Heart left ventricle (tissue), 13 donors: ENCODE measurements at regions not wholly inside any gene's neighbourhood (a gene's known extent, or its start where the extent isn't known, plus 50 kb on each side); places are given as distances from the start of the nearest gene placed in this dataset.

Experiments
- POLR2A ChIP-seq, 2 donors: fragments of 450-650 bp; IDR thresholded peaks; one replicate each; pipeline ENCODE4 v1.6.1; 2017; ENCODE audit warnings: antibody characterized with exemption in 2 of 2, mild to moderate bottlenecking in 2 of 2, moderate library complexity in 2 of 2
- TF ChIP-seq, protein P1 (sequence below), 12 donors: fragments of 200-600 bp; sonication (generic) in 4 of 12; IDR thresholded peaks; one replicate each; pipeline versions ENCODE4 v1.5.0 to v1.8.0; 2018 to 2022; ENCODE audit warnings: antibody characterized with exemption in 12 of 12, mild to moderate bottlenecking in 5 of 12
- donor health status: ischemic (EF 13 %, LVEDD 7.1; RV severe dilation, severe dysfunction).
- donor health status: DM: no; HTN: yes; CAD: no.
- donor health status: DM: no; HTN: no; CAD: no.
- donor health status: ischemic (EF 25% LVEDD 6.9; RV normal size, moderate dysfunction).
- donor health status: ischemic (EF 25% LVEDD 5.7; RV mildly dilated, moderate dysfunction).
- donor health status: ischemic (EF 35%, LVEDD 5.7; RV mildly dilated, moderate dysfunction).
- donor health status: nonischemic (EF 11% LVEDD 7.7; RV severe dilation, severe dysfunction).
- donor health status: DM: yes; HTN: yes; CAD: no.
- donor health status: PGD.
- donor health status: ischemic (EF 29% LVEDD 5.4; RV normal size, mild dysfunction).
- donor health status: nonischemic (EF 23%, LVEDD 6.1; RV moderate dilation, normal function).

DNA sequence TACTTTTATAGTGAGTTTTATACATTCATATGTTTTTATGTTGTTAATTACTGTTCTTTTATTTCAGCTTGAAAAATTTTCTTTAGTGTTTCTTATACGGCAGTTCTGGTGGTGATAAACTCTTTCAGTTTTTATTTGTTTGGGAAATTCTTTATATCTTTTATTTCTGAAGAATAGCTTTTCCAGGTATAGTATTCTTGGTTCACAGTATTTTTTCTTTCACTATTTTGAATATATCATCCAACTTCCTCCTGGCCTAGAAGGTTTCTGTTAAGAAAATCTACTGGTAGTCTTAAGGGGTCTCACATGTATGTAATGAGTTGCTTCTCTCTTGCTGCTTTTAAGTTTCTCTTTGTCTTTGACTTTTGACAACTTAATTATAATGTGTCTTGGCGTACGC lies 79.4 kb downstream of the NXNL2 start:
- TF ChIP-seq, protein P1, sequence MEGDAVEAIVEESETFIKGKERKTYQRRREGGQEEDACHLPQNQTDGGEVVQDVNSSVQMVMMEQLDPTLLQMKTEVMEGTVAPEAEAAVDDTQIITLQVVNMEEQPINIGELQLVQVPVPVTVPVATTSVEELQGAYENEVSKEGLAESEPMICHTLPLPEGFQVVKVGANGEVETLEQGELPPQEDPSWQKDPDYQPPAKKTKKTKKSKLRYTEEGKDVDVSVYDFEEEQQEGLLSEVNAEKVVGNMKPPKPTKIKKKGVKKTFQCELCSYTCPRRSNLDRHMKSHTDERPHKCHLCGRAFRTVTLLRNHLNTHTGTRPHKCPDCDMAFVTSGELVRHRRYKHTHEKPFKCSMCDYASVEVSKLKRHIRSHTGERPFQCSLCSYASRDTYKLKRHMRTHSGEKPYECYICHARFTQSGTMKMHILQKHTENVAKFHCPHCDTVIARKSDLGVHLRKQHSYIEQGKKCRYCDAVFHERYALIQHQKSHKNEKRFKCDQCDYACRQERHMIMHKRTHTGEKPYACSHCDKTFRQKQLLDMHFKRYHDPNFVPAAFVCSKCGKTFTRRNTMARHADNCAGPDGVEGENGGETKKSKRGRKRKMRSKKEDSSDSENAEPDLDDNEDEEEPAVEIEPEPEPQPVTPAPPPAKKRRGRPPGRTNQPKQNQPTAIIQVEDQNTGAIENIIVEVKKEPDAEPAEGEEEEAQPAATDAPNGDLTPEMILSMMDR (IDR thresholded peaks at IDR 0.05), result no peak
- no peak for TF ChIP-seq POLR2A (IDR thresholded peaks at IDR 0.05)
